HG03378 (cell line): ENCODE measurements at regions not wholly inside any gene's neighbourhood (a gene's known extent, or its start where the extent isn't known, plus 50 kb on each side); places are given as distances from the start of the nearest gene placed in this dataset.

Experiments used
- ATAC-seq: cut with Tn5 transposase; IDR thresholded peaks from one replicate; pipeline ENCODE4 v1.9.1; 2021; ENCODE audit warnings: mild to moderate bottlenecking, moderate library complexity; ENCODE audit not compliant: unreplicated experiment

- no peak for ATAC-seq
Observed at GRCh38 chr9:19940811-19941535, 152.1 kb upstream of the SLC24A2 start.

- no peak for ATAC-seq
Observed at GRCh38 chr9:19939734-19940278, 151.0 kb upstream of the SLC24A2 start.

- no peak for ATAC-seq
Observed at GRCh38 chr9:19938990-19939733, 150.3 kb upstream of the SLC24A2 start.

DNA sequence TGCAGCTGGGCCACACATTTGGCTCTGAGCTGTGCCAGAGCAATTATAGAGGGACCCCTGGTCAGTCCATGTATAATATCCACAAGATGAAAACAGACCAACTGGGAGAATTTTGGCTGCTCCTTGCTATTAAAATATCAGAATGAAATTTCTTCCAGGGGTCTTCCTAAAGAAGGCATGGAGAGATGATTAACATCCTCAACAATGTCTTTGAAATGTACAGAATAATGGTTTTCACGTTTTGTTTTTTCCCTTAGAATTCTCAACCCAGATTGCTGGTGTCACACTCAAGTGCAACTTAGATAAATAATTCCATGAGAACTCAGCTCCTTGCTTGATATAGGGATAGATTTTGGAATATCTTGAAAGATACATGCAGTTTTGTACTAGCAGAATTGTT is 148.3 kb upstream of the SLC24A2 start:
- ATAC-seq: no peak

GRCh38 chr9:19936598-19936997 is 147.8 kb upstream of the SLC24A2 start:
- no peak for ATAC-seq

GRCh38 chr9:19935422-19935821 is 146.6 kb upstream of the SLC24A2 start:
- ATAC-seq: no peak

- no peak for ATAC-seq
Observed at GRCh38 chr9:19934301-19934871, 145.5 kb upstream of the SLC24A2 start.

DNA sequence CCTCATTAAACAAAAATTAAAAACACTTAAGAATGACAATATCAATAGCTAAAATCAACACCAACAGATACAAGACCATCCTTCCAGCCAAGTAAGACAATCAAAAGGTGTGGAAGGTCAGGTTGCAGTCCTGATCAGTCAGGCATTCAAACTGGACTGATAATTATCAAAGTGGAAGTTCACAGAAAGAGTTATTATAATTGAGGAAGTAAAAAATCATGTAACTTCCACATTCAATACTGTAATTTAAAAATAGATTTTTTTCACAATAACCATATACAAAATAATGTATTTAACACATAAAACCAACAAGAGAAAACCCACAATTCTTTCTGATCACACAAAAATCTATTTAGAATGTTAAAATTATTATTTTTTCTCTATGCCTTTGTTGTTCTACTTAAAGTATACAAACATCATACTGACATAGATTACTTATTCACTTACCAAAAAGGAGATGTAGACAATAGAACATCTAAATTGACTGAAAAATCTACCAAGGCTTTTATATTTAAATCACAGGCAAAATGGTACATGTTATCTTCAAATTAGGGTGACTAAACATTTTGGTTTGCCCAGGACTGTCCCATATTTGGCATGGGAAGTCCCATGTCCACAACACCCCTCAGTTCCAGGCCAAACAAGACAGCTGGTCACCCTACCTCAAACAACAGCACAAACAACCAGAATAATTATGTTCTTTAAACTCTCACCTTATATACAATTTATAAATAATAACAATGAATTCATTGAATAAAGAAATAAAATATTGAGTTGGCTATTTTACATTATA is 142.5 kb upstream of the SLC24A2 start:
- no peak for ATAC-seq

DNA sequence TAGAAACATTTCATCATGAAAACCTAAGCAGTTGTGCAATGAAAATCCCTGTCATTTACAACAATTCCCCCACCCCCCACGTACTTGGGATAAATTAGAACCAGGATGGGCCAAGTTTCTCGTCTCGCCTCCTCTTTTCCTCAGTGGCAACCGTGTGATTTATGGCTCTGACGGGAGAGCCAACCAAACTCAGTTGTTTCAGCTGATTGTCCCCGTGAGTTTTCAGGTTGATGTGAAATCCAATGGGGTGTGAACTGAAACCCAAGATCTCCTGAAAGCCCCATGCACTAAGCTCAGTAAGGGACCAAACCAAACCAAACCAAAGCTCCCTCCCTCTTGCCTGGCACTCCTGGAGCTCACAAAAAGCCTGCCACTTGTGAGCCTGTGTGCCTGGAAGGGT is 138.7 kb upstream of the SLC24A2 start:
- ATAC-seq: no peak

GRCh38 chr9:19926774-19927173 is 137.9 kb upstream of the SLC24A2 start:
- no peak for ATAC-seq

GRCh38 chr9:19925674-19926503 is 137.1 kb upstream of the SLC24A2 start:
- peak; percentile 95 for ATAC-seq

GRCh38 chr9:19924080-19924479 is 135.2 kb upstream of the SLC24A2 start:
- no peak for ATAC-seq

GRCh38 chr9:19922476-19923118 is 133.8 kb upstream of the SLC24A2 start:
- no peak for ATAC-seq

DNA sequence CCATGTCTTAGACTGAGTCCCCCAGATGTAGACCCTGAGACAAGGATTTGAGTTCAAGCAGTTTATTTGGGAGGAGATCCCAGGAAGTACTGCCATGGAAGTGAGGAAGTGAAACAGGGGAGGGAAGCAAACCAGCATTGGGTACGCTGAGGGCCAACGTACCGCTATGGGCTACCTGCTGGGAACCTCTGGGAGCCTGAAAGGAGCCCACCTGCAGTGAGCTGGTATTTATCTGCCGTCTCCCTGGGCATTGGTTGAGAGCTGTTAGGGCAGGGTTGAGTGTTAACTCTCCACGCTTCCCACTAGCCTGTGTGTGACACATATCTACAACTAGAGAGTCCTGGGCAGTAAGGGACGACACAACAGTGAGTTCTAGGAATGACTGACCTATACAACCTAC is 131.6 kb upstream of the SLC24A2 start:
- ATAC-seq: no peak

DNA sequence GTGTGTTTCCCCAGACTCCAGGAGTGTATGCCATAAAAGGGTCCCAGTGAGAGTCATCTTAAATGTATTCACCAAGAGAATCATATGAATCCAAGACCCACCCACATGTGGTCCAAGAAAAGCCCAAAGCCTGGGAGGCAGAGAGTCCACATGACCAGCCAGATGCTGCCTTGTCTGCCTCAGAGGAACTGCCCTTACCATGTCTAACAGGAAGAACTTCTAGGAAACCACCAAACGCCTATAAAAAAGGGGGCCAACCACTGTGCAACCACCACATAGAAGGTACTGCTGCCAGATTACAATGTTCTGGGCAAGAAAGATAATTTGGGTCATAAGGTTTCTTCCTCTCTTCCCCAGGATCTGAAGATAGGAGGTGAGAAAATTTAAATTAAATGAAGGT is 129.8 kb upstream of the SLC24A2 start:
- ATAC-seq: no peak

- no peak for ATAC-seq
Observed at GRCh38 chr9:19914044-19914443, 125.2 kb upstream of the SLC24A2 start.

DNA sequence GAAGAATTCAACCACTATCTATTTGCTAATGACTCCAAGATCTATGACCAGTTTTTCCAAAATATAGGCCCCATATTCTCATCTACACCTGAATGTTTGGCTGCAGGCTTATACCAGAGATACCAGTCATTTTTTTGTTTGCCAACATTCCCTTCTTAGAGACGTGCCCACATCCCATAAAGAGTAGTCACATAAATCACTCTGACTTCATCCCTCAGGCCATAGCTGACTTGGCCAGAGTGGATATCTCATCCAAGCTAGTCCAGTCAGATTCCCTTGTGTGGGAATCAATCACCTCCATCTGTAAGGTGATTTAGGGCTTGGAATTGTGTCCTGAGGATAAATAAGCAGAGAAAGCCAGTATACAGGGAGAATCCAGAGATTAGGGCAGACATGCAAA is 124.3 kb upstream of the SLC24A2 start:
- no peak for ATAC-seq

GRCh38 chr9:19903076-19903475 is 114.2 kb upstream of the SLC24A2 start:
- ATAC-seq: no peak

GRCh38 chr9:19901586-19901985 is 112.7 kb upstream of the SLC24A2 start:
- no peak for ATAC-seq

GRCh38 chr9:19896161-19896560 is 107.3 kb upstream of the SLC24A2 start:
- no peak for ATAC-seq
